ENCODE measurements at regions not wholly inside any gene's neighbourhood (a gene's known extent, or its start where the extent isn't known, plus 50 kb on each side); places are given as distances from the start of the nearest gene placed in this dataset.

- H3K9me3 Mint-ChIP-seq, result peaks cover 2 to 12% of the 10 kb centered on the region in 2 experiments; a peak in 3 of 5 replicates
- H3K27ac Mint-ChIP-seq, result no peak overlapping the region; a peak in 1 of 7 replicates
These were observed 547.1 kb upstream of the ZEB2 start for GRCh38 chr2:145066856-145067548.

More at GRCh38 chr2:145066856-145067548, 547.1 kb upstream of the ZEB2 start:
- H3K4ac ChIP-seq (ENCODE audit: low read depth, low read length), result no peak overlapping the region
- no peaks in the 10 kb centered on the region for H3K27me3 ChIP-seq (ENCODE audit: insufficient read depth, low read length)
- H3K9me3 ChIP-seq (ENCODE audit: control insufficient read depth, low read depth, low read length), result peaks cover 8% of the 10 kb centered on the region
- Mint-ChIP-seq H3K4me3 (no peak overlapping the region), H3K4me1 (no peaks in the 10 kb centered on the region), H3K36me3 (ENCODE audit: insufficient read depth in 1 of 3, low read depth in 3 of 3) (peaks cover 0 to 4% (median 0%) of the 10 kb centered on the region in 3 experiments; a peak in 3 of 7 replicates), H3K27me3 (ENCODE audit: low read depth) (no peaks in the 10 kb centered on the region)
- H3K27ac ChIP-seq (ENCODE audit: insufficient read length, low read depth, low read length), result no peak overlapping the region
- no peak overlapping the region for H3T11ph ChIP-seq (ENCODE audit: low read length)
- no peak overlapping the region for H3K4me2 ChIP-seq (ENCODE audit: insufficient read depth, insufficient read length, low read length)
- no peak for DNase-seq
- H3K79me2 ChIP-seq (ENCODE audit: insufficient read depth, low read length), result no peaks in the 10 kb centered on the region
- WGBS (ENCODE audit: extremely low coverage, insufficient read length, low lambda C conversion rate), result no CpG with 5 or more reads among the region's 3 CpGs
- H2BK5ac ChIP-seq (ENCODE audit: insufficient read length, low read length), result no peak overlapping the region
- no peak overlapping the region for H3K23ac ChIP-seq (ENCODE audit: insufficient read length, low read depth, low read length)
- no peaks in the 10 kb centered on the region for H3K4me1 ChIP-seq (ENCODE audit: insufficient read depth, low read length)
- no peak overlapping the region for H3K14ac ChIP-seq (ENCODE audit: insufficient read depth, low read length)
- no peaks in the 10 kb centered on the region for H3K23me2 ChIP-seq (ENCODE audit: insufficient read length, low read depth, low read length, poor library complexity, severe bottlenecking)
- no peak overlapping the region for H4K5ac ChIP-seq (ENCODE audit: insufficient read length, low read depth, low read length)
- H4K20me1 ChIP-seq (ENCODE audit: control insufficient read depth, insufficient read depth, insufficient read length), result no peaks in the 10 kb centered on the region
- H3K56ac ChIP-seq (ENCODE audit: insufficient read length, low read depth, low read length), result no peak overlapping the region
- no peak overlapping the region for H2BK15ac ChIP-seq (ENCODE audit: low read depth, low read length)
- no peak overlapping the region for H3K9ac ChIP-seq (ENCODE audit: extremely low read depth, insufficient read length, low read length)
- no peak overlapping the region for H2AFZ ChIP-seq (ENCODE audit: low read length)
- no peak overlapping the region for H2BK120ac ChIP-seq (ENCODE audit: low read depth, low read length, poor library complexity, severe bottlenecking)
- no peak overlapping the region for H4K91ac ChIP-seq (ENCODE audit: insufficient read length, low read depth, low read length)
- H2BK20ac ChIP-seq (ENCODE audit: low read depth, low read length, poor library complexity, severe bottlenecking), result no peak overlapping the region
- H2AK5ac ChIP-seq (ENCODE audit: insufficient read length, low read length), result no peak overlapping the region
- H3K18ac ChIP-seq (ENCODE audit: insufficient read length, low read depth, low read length), result no peak overlapping the region
- TF ChIP-seq, protein P1, sequence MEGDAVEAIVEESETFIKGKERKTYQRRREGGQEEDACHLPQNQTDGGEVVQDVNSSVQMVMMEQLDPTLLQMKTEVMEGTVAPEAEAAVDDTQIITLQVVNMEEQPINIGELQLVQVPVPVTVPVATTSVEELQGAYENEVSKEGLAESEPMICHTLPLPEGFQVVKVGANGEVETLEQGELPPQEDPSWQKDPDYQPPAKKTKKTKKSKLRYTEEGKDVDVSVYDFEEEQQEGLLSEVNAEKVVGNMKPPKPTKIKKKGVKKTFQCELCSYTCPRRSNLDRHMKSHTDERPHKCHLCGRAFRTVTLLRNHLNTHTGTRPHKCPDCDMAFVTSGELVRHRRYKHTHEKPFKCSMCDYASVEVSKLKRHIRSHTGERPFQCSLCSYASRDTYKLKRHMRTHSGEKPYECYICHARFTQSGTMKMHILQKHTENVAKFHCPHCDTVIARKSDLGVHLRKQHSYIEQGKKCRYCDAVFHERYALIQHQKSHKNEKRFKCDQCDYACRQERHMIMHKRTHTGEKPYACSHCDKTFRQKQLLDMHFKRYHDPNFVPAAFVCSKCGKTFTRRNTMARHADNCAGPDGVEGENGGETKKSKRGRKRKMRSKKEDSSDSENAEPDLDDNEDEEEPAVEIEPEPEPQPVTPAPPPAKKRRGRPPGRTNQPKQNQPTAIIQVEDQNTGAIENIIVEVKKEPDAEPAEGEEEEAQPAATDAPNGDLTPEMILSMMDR (conservative IDR thresholded peaks at IDR 0.05), result no peak
- no peak overlapping the region for H2BK12ac ChIP-seq (ENCODE audit: insufficient read length, low read depth, low read length)
- no peak overlapping the region for H4K8ac ChIP-seq (replicated peaks; ENCODE audit: insufficient read length, low read depth, low read length)
- no peaks in the 10 kb centered on the region for H3K79me1 ChIP-seq (ENCODE audit: insufficient read depth, low read depth, low read length, poor library complexity, severe bottlenecking)
